Thymus (tissue), 11 donors: ENCODE measurements at regions not wholly inside any gene's neighbourhood (a gene's known extent, or its start where the extent isn't known, plus 50 kb on each side); places are given as distances from the start of the nearest gene placed in this dataset.

Experiments
- DNase-seq, 9 donors: peaks; one replicate each; pipeline ENCODE4 v3.0.0-alpha.2; 2013; ENCODE audit warnings: low spot score in 9 of 9, low read depth in 6 of 9, missing footprints in 1 of 9
- H3K27ac ChIP-seq, 2 donors: one replicate each; pipeline ENCODE4 v1.5.1; 2013; ENCODE audit warnings: control low read depth in 1 of 2, low read depth in 1 of 2, low read length in 1 of 2, mild to moderate bottlenecking in 1 of 2, moderate library complexity in 1 of 2
- H3K27me3 ChIP-seq, 2 donors: one replicate each; pipeline ENCODE4 v1.5.1; 2013; ENCODE audit warnings: low read length in 1 of 2; ENCODE audit not compliant: control insufficient read depth in 2 of 2, insufficient read depth in 1 of 2
- H3K36me3 ChIP-seq, 2 donors: one replicate each; pipeline ENCODE4 v1.5.1; 2013; ENCODE audit warnings: low read length in 1 of 2, mild to moderate bottlenecking in 1 of 2, moderate library complexity in 1 of 2; ENCODE audit not compliant: control insufficient read depth in 2 of 2, insufficient read depth in 2 of 2
- H3K4me1 ChIP-seq, 2 donors: one replicate each; pipeline ENCODE4 v1.5.1; 2013; ENCODE audit warnings: low read length in 2 of 2; ENCODE audit not compliant: control insufficient read depth in 2 of 2, insufficient read depth in 2 of 2
- H3K4me3 ChIP-seq, 2 donors: one replicate each; pipeline ENCODE4 v1.5.1; 2013; ENCODE audit warnings: low read length in 2 of 2, control low read depth in 1 of 2, mild to moderate bottlenecking in 1 of 2
- H3K9me3 ChIP-seq, 2 donors: one replicate each; pipeline ENCODE4 v1.5.1; 2013; ENCODE audit warnings: low read length in 1 of 2, mild to moderate bottlenecking in 1 of 2; ENCODE audit not compliant: control insufficient read depth in 2 of 2, insufficient read depth in 1 of 2
- WGBS: extraction: QIAGEN DNeasy Blood & Tissue Kit; methylation state at CpG from one replicate; pipeline ENCODE4 v1.1.7; 2013; 5-methylcytosine and 5-hydroxymethylcytosine counted together
- donor health status: healthy.

GRCh38 chr10:124273141-124273540 is 145.6 kb downstream of the OAT start:
- Histone ChIP-seq H3K4me1 (no peaks in the 10 kb centered on the region), H3K9me3 (peaks cover 1 to 10% of the 10 kb centered on the region in 2 donors)

GRCh38 chr10:124271676-124272075 is 147.0 kb downstream of the OAT start:
- 91% methylated on average over 4 of the region's 4 CpGs for WGBS
- Histone ChIP-seq H3K4me3 (no peak overlapping the region), H3K27ac (no peak overlapping the region), H3K36me3 (no peaks in the 10 kb centered on the region), H3K9me3 (peaks cover 1 to 10% of the 10 kb centered on the region in 2 donors), H3K4me1 (no peaks in the 10 kb centered on the region), H3K27me3 (no peaks in the 10 kb centered on the region)
- no peak for DNase-seq

More at GRCh38 chr10:124273141-124273540, 145.6 kb downstream of the OAT start:
- Histone ChIP-seq H3K36me3 (no peaks in the 10 kb centered on the region), H3K27ac (no peak overlapping the region), H3K4me3 (no peak overlapping the region), H3K27me3 (no peaks in the 10 kb centered on the region)
- WGBS, result 80% methylated on average over 1 of the region's 1 CpG
- no peak for DNase-seq

- H3K4me3 ChIP-seq, result no peak overlapping the region
- no peaks in the 10 kb centered on the region for H3K4me1 ChIP-seq
- WGBS, result 89% methylated on average over 8 of the region's 8 CpGs
- H3K27ac ChIP-seq, result no peak overlapping the region
- no peaks in the 10 kb centered on the region for H3K36me3 ChIP-seq
- no peaks in the 10 kb centered on the region for H3K27me3 ChIP-seq
- DNase-seq, result no peak
- peaks cover 1 to 10% of the 10 kb centered on the region in 2 donors for H3K9me3 ChIP-seq
These were observed 148.0 kb downstream of the OAT start for GRCh38 chr10:124270530-124271327.

GRCh38 chr10:124268976-124269375 is 149.7 kb downstream of the OAT start:
- DNase-seq, result no peak
- 93% methylated on average over 5 of the region's 5 CpGs for WGBS

GRCh38 chr10:124267911-124268549 is 150.7 kb downstream of the OAT start:
- Histone ChIP-seq H3K9me3 (peaks cover 1 to 9% of the 10 kb centered on the region in 2 donors), H3K4me3 (no peak overlapping the region), H3K4me1 (no peaks in the 10 kb centered on the region), H3K36me3 (no peaks in the 10 kb centered on the region), H3K27me3 (no peaks in the 10 kb centered on the region), H3K27ac (no peak overlapping the region)
- WGBS, result 95% methylated on average over 6 of the region's 6 CpGs
- DNase-seq, result no peak

More at GRCh38 chr10:124268976-124269375, 149.7 kb downstream of the OAT start:
- Histone ChIP-seq H3K9me3 (peaks cover 1 to 10% of the 10 kb centered on the region in 2 donors), H3K27ac (no peak overlapping the region), H3K36me3 (no peaks in the 10 kb centered on the region), H3K4me3 (no peak overlapping the region), H3K27me3 (no peaks in the 10 kb centered on the region), H3K4me1 (no peaks in the 10 kb centered on the region)

GRCh38 chr10:124267231-124267885 is 151.4 kb downstream of the OAT start:
- no peak for DNase-seq
- Histone ChIP-seq H3K36me3 (no peaks in the 10 kb centered on the region), H3K4me1 (no peaks in the 10 kb centered on the region), H3K9me3 (peaks cover 0 to 3% of the 10 kb centered on the region in 2 donors), H3K27ac (no peak overlapping the region), H3K27me3 (no peaks in the 10 kb centered on the region), H3K4me3 (no peak overlapping the region)
- 89% methylated on average over 9 of the region's 9 CpGs for WGBS

- no peaks in the 10 kb centered on the region for H3K27me3 ChIP-seq
- 94% methylated on average over 15 of the region's 15 CpGs for WGBS
- H3K4me1 ChIP-seq, result no peaks in the 10 kb centered on the region
- H3K36me3 ChIP-seq, result no peaks in the 10 kb centered on the region
- no peak overlapping the region for H3K4me3 ChIP-seq
- H3K9me3 ChIP-seq, result no peaks in the 10 kb centered on the region
- no peak overlapping the region for H3K27ac ChIP-seq
- no peak for DNase-seq
These were observed 152.1 kb downstream of the OAT start for GRCh38 chr10:124266468-124267230.

- 91% methylated on average over 12 of the region's 12 CpGs for WGBS
- H3K4me1 ChIP-seq, result no peaks in the 10 kb centered on the region
- DNase-seq, result no peak
- no peaks in the 10 kb centered on the region for H3K36me3 ChIP-seq
- no peak overlapping the region for H3K4me3 ChIP-seq
- H3K27ac ChIP-seq, result no peak overlapping the region
- H3K27me3 ChIP-seq, result no peaks in the 10 kb centered on the region
- H3K9me3 ChIP-seq, result no peaks in the 10 kb centered on the region
These were observed 152.8 kb downstream of the OAT start for GRCh38 chr10:124265776-124266467.
